Ishikawa (cell line): ENCODE measurements at regions not wholly inside any gene's neighbourhood (a gene's known extent, or its start where the extent isn't known, plus 50 kb on each side); places are given as distances from the start of the nearest gene placed in this dataset.

Source experiments
- CEBPB ChIP-seq: IDR thresholded peaks from 2 replicates; pipeline ENCODE4 v1.6.1; 2012
- CREB1 ChIP-seq: IDR thresholded peaks from 2 replicates; pipeline ENCODE4 v1.6.1; 2012; ENCODE audit warnings: low read depth
- EGR1 ChIP-seq: IDR thresholded peaks from 2 replicates; pipeline ENCODE4 v1.6.1; 2012
- EP300 ChIP-seq: IDR thresholded peaks from 2 replicates; pipeline ENCODE4 v1.6.1; 2012; ENCODE audit warnings: borderline replicate concordance
- FOXM1 ChIP-seq: IDR thresholded peaks from 2 replicates; pipeline ENCODE4 v1.6.1; 2012; ENCODE audit warnings: low read depth, borderline replicate concordance
- MAX ChIP-seq: IDR thresholded peaks from 2 replicates; pipeline ENCODE4 v1.6.1; 2012
- NFIC ChIP-seq: IDR thresholded peaks from 2 replicates; pipeline ENCODE4 v1.6.1; 2012
- RAD21 ChIP-seq: IDR thresholded peaks from 2 replicates; pipeline ENCODE4 v1.6.1; 2012; ENCODE audit warnings: low read depth
- REST ChIP-seq: IDR thresholded peaks from 2 replicates; pipeline ENCODE4 v1.6.1; 2012; ENCODE audit warnings: low read depth, mild to moderate bottlenecking
- TAF1 ChIP-seq: IDR thresholded peaks from 2 replicates; pipeline ENCODE4 v1.6.1; 2012; ENCODE audit warnings: low read depth, mild to moderate bottlenecking
- TCF12 ChIP-seq: IDR thresholded peaks from 2 replicates; pipeline ENCODE4 v1.6.1; 2012; ENCODE audit warnings: low read depth
- TEAD4 ChIP-seq: IDR thresholded peaks from 2 replicates; pipeline ENCODE4 v1.6.1; 2012
- USF1 ChIP-seq: IDR thresholded peaks from 2 replicates; pipeline ENCODE4 v1.6.1; 2012
- YY1 ChIP-seq: IDR thresholded peaks from 2 replicates; pipeline ENCODE4 v1.6.1; 2012; ENCODE audit warnings: low read depth
- ZBTB7A ChIP-seq: IDR thresholded peaks from 2 replicates; pipeline ENCODE4 v1.6.1; 2012; ENCODE audit warnings: low read depth

- TF ChIP-seq USF1 (no peak), TCF12 (no peak), CEBPB (no peak), REST (no peak), EP300 (no peak), FOXM1 (no peak), RAD21 (no peak), YY1 (no peak), MAX (no peak), ZBTB7A (no peak), NFIC (no peak)
Measured at GRCh38 chr6:92181347-92181746, 1238.0 kb downstream of the EPHA7 start.

- no peak for TF ChIP-seq MAX
- TF ChIP-seq REST = no peak
- no peak for TF ChIP-seq TCF12
- TF ChIP-seq EGR1 = no peak
- no peak for TF ChIP-seq TEAD4
- TF ChIP-seq EP300 = no peak
- TF ChIP-seq CEBPB = no peak
- no peak for TF ChIP-seq FOXM1
Measured at GRCh38 chr6:92180090-92180489, 1239.3 kb downstream of the EPHA7 start.

GRCh38 chr6:92176666-92177065 lies 1242.7 kb downstream of the EPHA7 start:
- TF ChIP-seq CEBPB = no peak
- no peak for TF ChIP-seq REST
- TF ChIP-seq CREB1 = no peak

GRCh38 chr6:92174398-92175073 lies 1244.8 kb downstream of the EPHA7 start:
- TF ChIP-seq EGR1 (no peak), TCF12 (no peak), CREB1 (no peak), EP300 (no peak), ZBTB7A (no peak), NFIC (no peak), TAF1 (no peak), RAD21 (no peak), MAX (no peak), REST (no peak), YY1 (no peak), CEBPB (no peak), USF1 (no peak), TEAD4 (no peak)
